B cell (primary cell): ENCODE measurements at regions not wholly inside any gene's neighbourhood (a gene's known extent, or its start where the extent isn't known, plus 50 kb on each side); places are given as distances from the start of the nearest gene placed in this dataset.

Source experiments
- ATAC-seq: fragments of 200-7000 bp; cut with Tn5 transposase; one replicate; pipeline ENCODE4 v1.10.0; 2021; ENCODE audit warnings: low read depth, mild to moderate bottlenecking, moderate number of reproducible peaks, moderate library complexity
- CTCF ChIA-PET: fragments of 350-600 bp; sonication (Branson Sonifier 250); formaldehyde crosslinking; loops from one replicate; lab custom pipeline; 2021; ENCODE audit warnings: antibody characterized with exemption, inconsistent platforms; lab: Charles Lee
- POLR2A ChIA-PET: fragments of 350-600 bp; sonication (Branson Sonifier 250); formaldehyde crosslinking; loops from one replicate; lab custom pipeline; 2021; ENCODE audit warnings: antibody characterized with exemption; lab: Charles Lee
- DNase-seq: peaks from one replicate; pipeline ENCODE4 v3.0.0; 2013
- H2AFZ ChIP-seq: 2 replicates; pipeline ENCODE4 v1.6.1; 2012; ENCODE audit warnings: mild to moderate bottlenecking, low read depth, low read length; ENCODE audit not compliant: insufficient read depth, poor library complexity, severe bottlenecking
- H3K27ac ChIP-seq, 2 donors: 1 replicate in 1 of 2; 2 replicates in 1 of 2; pipeline ENCODE4 v1.5.1; 2012 to 2013; ENCODE audit warnings: low read length in 2 of 2, mild to moderate bottlenecking in 2 of 2, moderate library complexity in 1 of 2
- H3K27me3 ChIP-seq, 4 experiments: fragments of 200-600 bp in 1 of 4; sonication (generic) in 1 of 4; replicated peaks in 1 of 4; 1 replicate in 2 of 4; 2 replicates in 2 of 4; pipeline versions ENCODE4 v1.6.1 to v1.7.0; 2013 to 2016; ENCODE audit warnings: low read length in 3 of 4, mild to moderate bottlenecking in 2 of 4, mixed read lengths in 1 of 4, moderate library complexity in 1 of 4; ENCODE audit not compliant: insufficient read depth in 4 of 4, control insufficient read depth in 3 of 4; ENCODE audit errors: control extremely low read depth in 1 of 4
- H3K36me3 ChIP-seq, 2 experiments: replicated peaks in 1 of 2; 1 replicate in 1 of 2; 2 replicates in 1 of 2; pipeline versions ENCODE4 v1.6.1 to v1.7.1; 2013; ENCODE audit warnings: low read length in 1 of 2; ENCODE audit not compliant: insufficient read depth in 2 of 2, control insufficient read depth in 1 of 2; ENCODE audit errors: control extremely low read depth in 1 of 2, extremely low read depth in 1 of 2
- H3K4me1 ChIP-seq, 2 donors: fragments of 200-600 bp in 1 of 2; sonication (generic) in 1 of 2; 1 replicate in 1 of 2; 2 replicates in 1 of 2; pipeline versions ENCODE4 v1.5.1 to v1.6.1; 2013 to 2017; ENCODE audit warnings: low read length in 2 of 2; ENCODE audit not compliant: control insufficient read depth in 2 of 2, insufficient read depth in 2 of 2
- H3K4me2 ChIP-seq: replicated peaks from 2 replicates; pipeline ENCODE3; 2012; ENCODE audit warnings: mild to moderate bottlenecking, low read depth, low read length; ENCODE audit not compliant: poor library complexity, severe bottlenecking
- H3K4me3 ChIP-seq, 5 experiments: fragments of 200-600 bp in 1 of 5; sonication (generic) in 1 of 5; 1 replicate in 3 of 5; 2 replicates in 2 of 5; pipeline versions ENCODE4 v1.5.1 to v1.7.0; 2011 to 2016; ENCODE audit warnings: low read length in 4 of 5, mild to moderate bottlenecking in 4 of 5, low read depth in 2 of 5, control low read depth in 1 of 5, moderate library complexity in 1 of 5; ENCODE audit not compliant: insufficient read depth in 1 of 5; ENCODE audit errors: control extremely low read depth in 1 of 5, extremely low read depth in 1 of 5
- H3K79me2 ChIP-seq: fragments of 200-600 bp; sonication (generic); one replicate; pipeline ENCODE4 v1.6.0; 2016; ENCODE audit warnings: low read length; ENCODE audit not compliant: control insufficient read depth, insufficient read depth
- H3K9ac ChIP-seq: fragments of 200-600 bp; sonication (generic); 2 replicates; pipeline ENCODE4 v1.6.1; 2017; ENCODE audit warnings: mild to moderate bottlenecking, low read length, moderate library complexity
- H3K9me3 ChIP-seq, 3 donors: one replicate each; pipeline versions ENCODE4 v1.6.1 to v1.7.1; 2013; ENCODE audit warnings: low read length in 2 of 3; ENCODE audit not compliant: control insufficient read depth in 2 of 3, insufficient read depth in 1 of 3; ENCODE audit errors: control extremely low read depth in 1 of 3
- H4K20me1 ChIP-seq: 2 replicates; pipeline ENCODE4 v1.6.0; 2012; ENCODE audit warnings: mild to moderate bottlenecking, low read length; ENCODE audit not compliant: insufficient read depth, control insufficient read depth, poor library complexity, severe bottlenecking
- H3K27ac Mint-ChIP-seq: one replicate; pipeline ENCODE4 v1.8.0; 2021; ENCODE audit warnings: mixed read lengths
- H3K27me3 Mint-ChIP-seq: one replicate; pipeline ENCODE4 v1.8.0; 2021; ENCODE audit warnings: mixed read lengths
- H3K4me1 Mint-ChIP-seq: one replicate; pipeline ENCODE4 v1.8.0; 2021; ENCODE audit warnings: mixed read lengths
- H3K4me3 Mint-ChIP-seq: one replicate; pipeline ENCODE4 v1.8.0; 2021; ENCODE audit warnings: mixed read lengths
- H3K9me3 Mint-ChIP-seq: one replicate; pipeline ENCODE4 v1.8.0; 2022; ENCODE audit warnings: mixed read lengths; ENCODE audit not compliant: insufficient read depth
- CTCF ChIP-seq: fragments of 200-600 bp; IDR thresholded peaks from one replicate; pipeline ENCODE4 v1.8.0; 2022; ENCODE audit warnings: antibody characterized with exemption, mild to moderate bottlenecking
- EZH2 ChIP-seq: IDR thresholded peaks from 2 replicates; pipeline ENCODE4 v1.6.1; 2012; ENCODE audit warnings: borderline replicate concordance, low read depth, mild to moderate bottlenecking, moderate library complexity, low read length; ENCODE audit not compliant: insufficient read depth, poor library complexity, severe bottlenecking
- WGBS: methylation state at CpG from one replicate; pipeline ENCODE4 v1.1.5; 2013; ENCODE audit warnings: missing lambda C conversion rate; ENCODE audit not compliant: insufficient coverage; 5-methylcytosine and 5-hydroxymethylcytosine counted together
- intact Hi-C: fragments of 100-400 bp; cut with micrococcal nuclease; formaldehyde crosslinking; loops from one replicate; pipeline ENCODE4 v1.10.0; 2022

DNA sequence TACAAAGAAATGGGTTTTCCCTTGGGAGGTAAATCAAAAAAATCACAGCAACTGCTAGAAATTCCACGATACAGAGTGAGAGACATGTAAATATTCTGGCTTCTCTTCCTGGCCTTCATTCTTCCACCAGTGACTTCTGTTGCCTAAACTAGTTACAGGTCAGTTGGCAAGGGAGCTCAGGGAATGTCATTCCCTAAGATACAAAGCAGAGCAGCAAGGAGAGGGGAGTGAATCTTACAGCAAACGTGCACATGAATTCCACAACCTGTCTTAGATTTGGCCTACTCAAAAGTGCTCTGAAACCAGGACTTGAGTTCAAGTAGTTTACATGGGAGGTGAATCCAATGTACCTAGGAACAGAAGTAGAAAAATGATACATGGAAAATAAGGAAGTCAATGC, 445.3 kb upstream of the LRRC7 start:
- Histone ChIP-seq H3K4me2 (no peak overlapping the region), H4K20me1 (no peaks in the 10 kb centered on the region), H3K9ac (no peak overlapping the region), H3K36me3 (no peaks in the 10 kb centered on the region), H2AFZ (no peak overlapping the region), H3K4me1 (no peaks in the 10 kb centered on the region), H3K27ac (no peak overlapping the region), H3K4me3 (no peak overlapping the region), H3K27me3 (no peaks in the 10 kb centered on the region), H3K9me3 (no peaks in the 10 kb centered on the region), H3K79me2 (no peaks in the 10 kb centered on the region)
- POLR2A ChIA-PET, result no interaction called here
- no peaks in the 10 kb centered on the region for H3K27me3 Mint-ChIP-seq
- H3K4me1 Mint-ChIP-seq, result no peaks in the 10 kb centered on the region
- ATAC-seq (no peak), DNase-seq (no peak)
- peaks cover 3% of the 10 kb centered on the region for H3K9me3 Mint-ChIP-seq
- intact Hi-C loops, result no loop called here
- CTCF ChIA-PET, result no interaction called here
- no peak for TF ChIP-seq EZH2
- TF ChIP-seq CTCF, result no peak
- H3K27ac Mint-ChIP-seq, result no peak overlapping the region
- WGBS, result 88% methylated on average over 2 of the region's 2 CpGs
- no peak overlapping the region for H3K4me3 Mint-ChIP-seq

DNA sequence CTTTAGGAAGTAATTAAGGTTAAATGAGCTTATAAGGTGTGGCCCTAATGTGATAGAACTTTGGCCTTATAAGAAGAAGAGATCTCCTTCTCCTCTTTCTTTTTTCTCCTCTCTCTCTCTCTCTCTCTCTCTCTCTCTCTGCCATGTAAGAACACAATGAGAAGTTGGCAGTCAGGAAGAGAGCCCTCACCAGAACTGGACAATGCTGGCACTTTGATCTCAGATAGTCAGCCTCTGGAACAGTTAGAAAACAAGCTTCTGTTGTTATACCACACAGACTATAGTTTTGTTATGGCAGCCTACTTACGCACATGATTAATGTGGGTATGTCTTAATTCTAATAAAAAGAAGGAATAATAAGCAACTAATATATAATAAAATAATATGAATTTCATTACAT, 444.2 kb upstream of the LRRC7 start:
- no CpG with 5 or more reads among the region's 1 CpG for WGBS
- intact Hi-C loops, result no loop called here
- Histone ChIP-seq H3K36me3 (no peaks in the 10 kb centered on the region), H4K20me1 (no peaks in the 10 kb centered on the region), H3K79me2 (no peaks in the 10 kb centered on the region), H2AFZ (no peak overlapping the region), H3K4me3 (no peak overlapping the region), H3K27me3 (no peaks in the 10 kb centered on the region), H3K27ac (no peak overlapping the region), H3K4me2 (no peak overlapping the region), H3K9ac (no peak overlapping the region), H3K4me1 (no peaks in the 10 kb centered on the region), H3K9me3 (no peaks in the 10 kb centered on the region)
- ChIA-PET POLR2A (no interaction called here), CTCF (no interaction called here)
- Mint-ChIP-seq H3K4me3 (no peak overlapping the region), H3K9me3 (peaks cover 3% of the 10 kb centered on the region), H3K4me1 (no peaks in the 10 kb centered on the region), H3K27ac (no peak overlapping the region), H3K27me3 (no peaks in the 10 kb centered on the region)
- DNase-seq (no peak), ATAC-seq (no peak)
- TF ChIP-seq CTCF (no peak), EZH2 (no peak)
